GM20000 (cell line): ENCODE measurements at regions not wholly inside any gene's neighbourhood (a gene's known extent, or its start where the extent isn't known, plus 50 kb on each side); places are given as distances from the start of the nearest gene placed in this dataset.

ENCODE experiments used
- DNase-seq: peaks from one replicate; pipeline ENCODE4 v3.0.0; 2012; ENCODE audit warnings: low spot score
- TF ChIP-seq, protein P1 (sequence below): IDR thresholded peaks from 2 replicates; pipeline ENCODE4 v1.5.1; 2012; ENCODE audit warnings: mild to moderate bottlenecking, control low read depth; ENCODE audit errors: extremely low read depth, missing control alignments

DNA sequence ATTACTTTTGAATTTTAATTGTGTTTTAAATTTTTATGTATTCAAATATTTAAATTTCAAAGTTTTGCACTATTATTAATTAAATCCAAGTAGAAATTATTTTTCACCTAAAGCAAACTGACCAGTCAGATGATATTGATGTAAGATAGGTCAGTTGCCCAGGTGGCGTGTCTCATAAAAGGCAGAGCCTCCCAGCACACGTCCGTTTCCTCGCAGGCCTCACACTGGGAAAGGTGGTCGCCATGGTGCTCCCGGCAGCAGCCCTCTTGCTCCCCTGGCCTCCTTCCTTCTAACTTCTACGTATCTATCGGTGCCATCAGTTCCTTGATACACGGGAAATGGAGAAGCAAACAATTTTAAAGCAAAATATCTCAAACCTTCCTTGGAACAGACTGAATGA lies 516.8 kb downstream of the GALR1 start:
- TF ChIP-seq, protein P1, sequence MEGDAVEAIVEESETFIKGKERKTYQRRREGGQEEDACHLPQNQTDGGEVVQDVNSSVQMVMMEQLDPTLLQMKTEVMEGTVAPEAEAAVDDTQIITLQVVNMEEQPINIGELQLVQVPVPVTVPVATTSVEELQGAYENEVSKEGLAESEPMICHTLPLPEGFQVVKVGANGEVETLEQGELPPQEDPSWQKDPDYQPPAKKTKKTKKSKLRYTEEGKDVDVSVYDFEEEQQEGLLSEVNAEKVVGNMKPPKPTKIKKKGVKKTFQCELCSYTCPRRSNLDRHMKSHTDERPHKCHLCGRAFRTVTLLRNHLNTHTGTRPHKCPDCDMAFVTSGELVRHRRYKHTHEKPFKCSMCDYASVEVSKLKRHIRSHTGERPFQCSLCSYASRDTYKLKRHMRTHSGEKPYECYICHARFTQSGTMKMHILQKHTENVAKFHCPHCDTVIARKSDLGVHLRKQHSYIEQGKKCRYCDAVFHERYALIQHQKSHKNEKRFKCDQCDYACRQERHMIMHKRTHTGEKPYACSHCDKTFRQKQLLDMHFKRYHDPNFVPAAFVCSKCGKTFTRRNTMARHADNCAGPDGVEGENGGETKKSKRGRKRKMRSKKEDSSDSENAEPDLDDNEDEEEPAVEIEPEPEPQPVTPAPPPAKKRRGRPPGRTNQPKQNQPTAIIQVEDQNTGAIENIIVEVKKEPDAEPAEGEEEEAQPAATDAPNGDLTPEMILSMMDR: no peak
- DNase-seq: no peak

DNA sequence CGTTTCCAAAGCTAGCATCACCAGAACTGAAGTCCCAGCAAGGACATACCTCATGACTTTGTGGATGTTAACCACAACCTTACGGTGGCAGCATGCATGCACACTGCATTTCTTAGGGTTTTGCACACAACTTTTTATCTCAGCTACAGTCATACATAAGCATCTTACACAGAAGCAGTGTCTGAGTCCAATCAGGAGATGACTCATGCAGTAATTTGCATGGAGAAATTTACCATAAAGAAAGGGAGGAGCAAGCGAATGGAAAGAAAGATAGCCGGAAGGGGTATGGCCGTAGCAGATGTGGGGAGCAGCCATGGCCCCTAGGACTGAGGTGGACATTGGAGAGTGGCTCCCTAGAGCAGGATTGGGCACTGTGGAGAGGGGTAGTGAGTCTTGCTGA lies 522.5 kb downstream of the GALR1 start:
- DNase-seq: no peak
- TF ChIP-seq, protein P1: no peak

DNA sequence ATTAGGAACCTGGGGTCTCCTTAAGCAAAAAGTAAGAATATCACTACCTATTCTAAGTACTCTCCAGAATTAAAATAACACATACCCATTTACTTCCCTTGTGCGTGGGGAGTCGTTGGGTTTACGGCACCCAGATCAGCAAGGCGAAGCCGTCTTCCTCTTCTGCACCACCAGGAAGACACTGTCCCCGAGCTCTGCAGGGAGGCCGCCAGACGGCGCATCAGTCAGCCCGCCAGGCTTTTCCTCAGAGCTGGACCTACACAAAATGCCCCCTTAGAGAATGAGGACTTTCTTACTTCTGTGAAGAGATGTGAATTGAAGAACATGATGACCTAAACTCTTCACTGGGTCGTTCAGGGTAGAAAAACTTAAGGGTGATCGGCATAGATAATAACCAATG lies 526.5 kb downstream of the GALR1 start:
- TF ChIP-seq, protein P1: no peak
- no peak for DNase-seq

DNA sequence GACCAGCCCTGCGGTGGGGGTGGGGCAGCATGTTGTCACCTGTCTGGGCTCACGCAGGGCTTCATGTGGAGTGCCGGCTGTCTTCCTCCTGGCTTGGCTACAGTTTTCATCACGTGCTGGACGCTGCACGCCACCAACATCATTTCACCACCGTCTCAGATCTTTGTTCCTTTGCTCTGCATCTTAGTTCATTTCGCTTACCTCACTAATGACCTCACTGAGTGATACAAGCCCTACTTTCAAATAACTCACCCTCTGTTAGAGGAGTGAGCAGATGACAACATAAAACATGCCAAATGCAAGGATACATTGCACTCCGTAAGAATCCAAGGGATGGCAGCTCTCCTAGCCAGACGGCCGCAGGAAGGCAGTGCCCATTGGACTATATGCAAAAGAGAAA lies 527.5 kb downstream of the GALR1 start:
- DNase-seq: no peak
- TF ChIP-seq, protein P1: no peak

DNA sequence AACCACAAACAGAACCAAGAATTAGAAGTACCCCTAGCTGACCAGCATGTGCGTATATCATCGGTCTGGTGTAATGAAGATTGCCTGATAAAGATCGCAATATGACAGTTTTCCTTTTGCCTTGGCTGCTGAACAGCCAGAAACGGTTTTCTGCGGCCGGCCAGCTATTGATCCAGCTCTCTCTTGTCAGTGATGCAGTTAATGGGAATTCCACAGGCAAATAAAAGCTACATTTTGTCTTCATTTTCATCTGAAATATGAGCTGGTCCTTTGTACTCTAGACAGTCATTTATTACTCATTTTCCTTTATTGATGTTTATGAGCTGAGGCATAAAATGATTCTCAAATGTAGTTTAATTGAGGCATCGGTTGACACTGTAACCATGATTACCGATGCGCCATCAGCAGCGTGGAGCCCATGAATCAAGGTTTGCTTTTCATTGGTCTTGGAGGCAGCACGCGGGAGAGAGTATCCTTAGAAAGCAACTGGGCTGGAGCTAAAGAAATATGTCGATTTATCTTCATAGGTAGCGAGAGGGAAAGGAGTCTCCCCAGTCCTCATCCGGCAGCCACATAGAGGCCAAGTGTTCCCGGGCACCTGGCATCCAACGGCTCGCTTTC lies 535.2 kb downstream of the GALR1 start:
- DNase-seq: no peak
- TF ChIP-seq, protein P1: no peak

DNA sequence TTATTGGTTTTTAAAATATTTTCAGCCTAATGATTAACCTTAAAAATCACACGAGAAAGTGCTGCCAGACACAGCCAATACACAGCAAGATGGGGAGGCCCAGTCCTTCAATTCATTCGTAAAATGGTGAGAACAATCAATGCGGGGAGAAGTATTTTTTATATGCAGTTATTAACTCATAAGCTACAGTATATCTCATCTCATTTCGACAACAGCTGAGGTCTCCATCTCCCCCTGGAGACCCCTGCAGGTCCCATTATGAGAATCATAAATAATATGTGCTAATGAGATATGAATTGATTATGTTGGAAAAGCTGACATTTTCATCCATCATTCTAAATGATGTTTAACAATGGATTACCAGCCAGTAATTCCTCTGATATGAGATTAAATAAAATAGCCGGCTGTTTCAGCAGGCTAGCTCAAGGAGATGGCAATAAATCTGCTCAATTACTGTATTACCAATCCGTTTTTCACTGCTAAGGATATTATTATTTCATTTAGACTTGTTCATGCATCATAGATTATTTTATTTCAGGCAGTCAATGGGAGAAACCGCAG lies 535.8 kb downstream of the GALR1 start:
- TF ChIP-seq, protein P1: no peak
- DNase-seq: no peak

DNA sequence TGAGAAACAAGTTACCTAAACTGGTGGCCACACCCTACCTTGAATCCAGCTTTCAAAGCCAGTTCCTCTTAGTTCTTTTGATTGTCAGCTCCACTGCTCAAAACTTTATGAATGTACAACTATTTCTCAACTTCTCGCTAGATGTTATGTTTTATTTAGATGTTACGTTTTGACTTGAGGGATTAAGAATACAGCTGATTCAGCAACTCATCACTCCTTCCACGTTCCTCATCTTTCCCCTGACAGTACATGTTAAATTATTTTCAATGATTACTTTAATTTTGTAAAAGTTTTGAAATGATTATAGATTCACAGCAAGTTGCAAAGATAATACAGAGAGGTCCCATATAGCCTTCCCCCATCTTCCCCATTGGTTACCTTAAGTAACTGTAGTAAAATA lies 553.4 kb downstream of the GALR1 start:
- DNase-seq: no peak
- TF ChIP-seq, protein P1: no peak
